Testis (tissue), 2 donors: ENCODE measurements at regions not wholly inside any gene's neighbourhood (a gene's known extent, or its start where the extent isn't known, plus 50 kb on each side); places are given as distances from the start of the nearest gene placed in this dataset.

Experiments
- POLR2A ChIP-seq: fragments of 450-650 bp; IDR thresholded peaks from one replicate; pipeline ENCODE4 v1.6.1; 2017; ENCODE audit warnings: antibody characterized with exemption, mild to moderate bottlenecking, moderate library complexity
- TF ChIP-seq, protein P1 (sequence below), 3 experiments: fragments of 450-650 bp in 2 of 3; fragments of 200-600 bp in 1 of 3; sonication (generic) in 1 of 3; IDR thresholded peaks; one replicate each; pipeline ENCODE4 v1.5.1; 2016 to 2019; ENCODE audit warnings: antibody characterized with exemption in 3 of 3, mild to moderate bottlenecking in 2 of 3, moderate library complexity in 1 of 3

DNA sequence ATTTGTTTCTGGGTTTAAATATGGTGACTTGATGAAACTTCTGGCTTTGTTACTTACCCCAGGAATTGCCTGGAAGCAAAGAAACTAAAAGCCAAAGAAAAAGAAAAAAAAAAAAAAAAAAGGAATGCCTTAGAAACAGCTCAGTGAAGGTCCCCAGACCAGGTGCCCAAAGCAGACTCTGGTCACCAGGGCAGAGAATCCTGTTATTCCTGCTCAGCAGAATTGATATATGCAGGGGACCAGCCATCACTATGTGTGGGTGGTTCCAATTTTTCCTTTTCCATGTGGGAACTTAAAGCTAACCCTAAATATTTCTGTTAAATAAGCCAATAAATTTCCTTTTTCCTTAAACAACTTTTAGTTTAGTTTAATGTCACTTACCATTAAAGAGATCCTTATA lies 100.8 kb upstream of the TPRG1 start:
- TF ChIP-seq POLR2A: no peak
- TF ChIP-seq, protein P1, sequence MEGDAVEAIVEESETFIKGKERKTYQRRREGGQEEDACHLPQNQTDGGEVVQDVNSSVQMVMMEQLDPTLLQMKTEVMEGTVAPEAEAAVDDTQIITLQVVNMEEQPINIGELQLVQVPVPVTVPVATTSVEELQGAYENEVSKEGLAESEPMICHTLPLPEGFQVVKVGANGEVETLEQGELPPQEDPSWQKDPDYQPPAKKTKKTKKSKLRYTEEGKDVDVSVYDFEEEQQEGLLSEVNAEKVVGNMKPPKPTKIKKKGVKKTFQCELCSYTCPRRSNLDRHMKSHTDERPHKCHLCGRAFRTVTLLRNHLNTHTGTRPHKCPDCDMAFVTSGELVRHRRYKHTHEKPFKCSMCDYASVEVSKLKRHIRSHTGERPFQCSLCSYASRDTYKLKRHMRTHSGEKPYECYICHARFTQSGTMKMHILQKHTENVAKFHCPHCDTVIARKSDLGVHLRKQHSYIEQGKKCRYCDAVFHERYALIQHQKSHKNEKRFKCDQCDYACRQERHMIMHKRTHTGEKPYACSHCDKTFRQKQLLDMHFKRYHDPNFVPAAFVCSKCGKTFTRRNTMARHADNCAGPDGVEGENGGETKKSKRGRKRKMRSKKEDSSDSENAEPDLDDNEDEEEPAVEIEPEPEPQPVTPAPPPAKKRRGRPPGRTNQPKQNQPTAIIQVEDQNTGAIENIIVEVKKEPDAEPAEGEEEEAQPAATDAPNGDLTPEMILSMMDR (IDR thresholded peaks at IDR 0.05): no peak
